ENCODE measurements at regions not wholly inside any gene's neighbourhood (a gene's known extent, or its start where the extent isn't known, plus 50 kb on each side); places are given as distances from the start of the nearest gene placed in this dataset.
"Not testable (repeated sequence)": the region's sequence is repeated elsewhere in the genome, so short reads cannot be mapped to it uniquely, and the experiment has no call there.

DNA sequence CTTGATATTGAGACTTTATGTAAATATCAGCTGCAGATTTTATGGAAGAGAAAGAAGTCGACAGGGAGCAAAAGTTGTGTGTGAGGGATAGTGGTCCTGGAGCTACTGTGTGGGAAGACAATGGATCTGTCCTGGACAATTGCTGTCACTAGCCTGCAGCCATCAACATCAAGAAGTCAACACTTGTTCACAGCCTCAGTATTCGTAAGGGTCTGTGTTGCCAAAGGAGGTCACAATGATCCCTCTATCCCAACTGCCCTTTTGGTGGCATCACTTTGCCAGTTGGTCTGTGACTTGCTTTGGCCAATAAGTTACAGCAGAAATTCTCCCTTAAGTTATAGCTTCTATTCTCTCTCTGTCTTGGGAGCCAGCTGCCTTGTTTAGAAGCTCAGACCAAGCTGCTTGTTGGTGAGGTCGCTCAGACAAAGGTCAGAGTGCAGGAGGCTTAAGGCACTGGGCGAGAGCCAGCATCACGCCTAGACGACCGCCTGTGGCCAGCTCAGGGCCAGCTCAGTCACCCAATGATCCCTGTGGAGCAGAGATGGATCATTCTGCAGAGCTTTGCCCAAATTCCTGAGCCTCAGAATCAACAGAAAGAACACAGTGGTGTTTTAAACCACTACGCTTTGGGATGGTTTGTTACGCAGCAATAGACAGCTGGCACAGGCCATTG lies 134.9 kb downstream of the RHOU start:
- DNase-seq = no peak

DNA sequence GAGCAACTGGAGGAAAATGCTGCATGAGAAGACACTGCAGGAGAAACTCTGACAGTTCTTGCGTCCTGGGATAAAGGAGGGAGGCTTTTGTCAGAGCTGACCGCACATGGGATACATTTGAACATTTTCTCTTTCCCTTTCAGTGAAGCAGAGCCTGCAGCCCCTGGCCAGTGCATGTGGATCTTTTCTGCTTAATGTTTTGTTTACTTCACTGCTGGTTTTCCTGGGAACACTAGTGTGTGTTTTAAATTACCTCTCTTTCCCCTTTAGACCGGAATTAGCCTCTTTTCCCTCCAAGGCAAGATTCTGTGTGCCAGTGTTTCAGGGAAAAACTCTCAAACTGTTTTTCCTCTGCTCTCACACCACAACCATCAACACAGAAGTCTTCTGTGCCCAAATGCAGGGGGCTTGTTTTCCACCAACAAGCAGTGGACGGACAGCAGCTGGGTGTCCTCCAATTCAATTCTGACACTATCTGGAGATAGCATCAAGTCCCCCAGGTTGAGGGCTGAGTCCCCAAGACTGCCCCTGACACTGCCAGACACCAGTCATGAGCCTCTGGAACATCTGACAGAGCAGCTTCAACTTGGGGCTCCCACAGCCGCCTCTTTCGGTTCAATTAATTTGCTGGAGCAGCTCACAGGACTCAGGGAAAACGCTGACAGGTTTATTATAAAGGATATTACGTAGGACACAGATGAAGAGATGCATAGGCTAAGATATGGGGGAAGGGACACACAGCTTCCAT lies 136.2 kb downstream of the RHOU start:
- DNase-seq = no peak

DNA sequence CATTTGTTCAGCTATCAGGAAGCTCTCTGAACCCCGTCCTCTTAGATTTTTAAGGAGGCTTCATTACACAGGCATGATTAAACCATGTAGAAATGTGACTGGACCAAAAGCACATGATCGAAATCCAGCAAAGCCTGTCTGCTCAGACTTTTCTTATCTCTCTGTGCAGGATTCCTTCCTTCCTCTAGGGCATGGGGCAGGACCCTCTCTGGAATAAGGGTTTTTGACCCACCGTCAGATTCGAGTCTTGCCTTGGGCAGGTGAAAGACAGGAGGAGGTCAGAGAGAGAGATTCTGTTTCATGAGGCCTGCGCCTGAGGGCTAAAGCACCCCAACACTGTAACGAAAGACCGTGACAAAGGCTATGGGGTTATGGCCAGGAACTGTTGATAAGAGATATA lies 136.8 kb downstream of the RHOU start:
- no peak for DNase-seq

DNA sequence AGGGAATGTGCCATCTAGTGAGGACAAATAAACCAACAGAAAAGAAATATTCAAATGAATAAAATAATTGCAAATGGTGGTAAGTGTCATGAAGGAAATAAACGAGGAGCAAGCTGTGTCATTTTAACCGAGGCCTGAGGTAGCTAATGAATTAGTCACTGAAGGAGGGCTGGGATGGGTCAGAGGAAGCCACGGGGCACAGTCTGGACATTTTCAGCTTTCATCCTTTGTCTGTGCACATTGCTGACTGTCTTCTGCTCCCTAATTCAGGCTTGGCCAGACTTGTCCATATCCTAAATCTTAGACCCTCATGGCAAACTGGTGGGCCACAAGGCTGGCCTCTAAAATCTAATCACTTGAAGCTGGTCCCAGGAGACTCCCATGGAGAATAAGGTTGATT lies 138.4 kb downstream of the RHOU start:
- DNase-seq = no peak

DNA sequence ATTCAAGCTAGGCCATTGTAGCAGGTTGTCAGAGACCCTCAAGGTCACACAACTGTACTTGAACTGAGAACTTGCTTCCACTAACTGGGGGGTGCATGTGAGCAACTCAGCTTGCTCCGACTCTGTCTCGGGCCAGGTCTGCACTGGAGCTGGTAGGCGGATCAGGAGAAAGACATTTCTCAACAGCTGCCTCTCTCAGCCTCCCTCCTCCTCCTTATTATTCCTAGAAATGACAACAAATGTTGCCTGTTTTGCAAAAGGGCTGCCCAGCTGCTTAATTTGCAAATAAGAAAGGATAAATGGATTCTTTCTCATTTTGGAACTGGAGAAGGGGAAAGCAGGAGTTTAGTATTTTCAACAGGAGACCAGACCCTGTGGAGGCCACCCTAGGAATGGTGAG lies 140.5 kb downstream of the RHOU start:
- no peak for DNase-seq

DNA sequence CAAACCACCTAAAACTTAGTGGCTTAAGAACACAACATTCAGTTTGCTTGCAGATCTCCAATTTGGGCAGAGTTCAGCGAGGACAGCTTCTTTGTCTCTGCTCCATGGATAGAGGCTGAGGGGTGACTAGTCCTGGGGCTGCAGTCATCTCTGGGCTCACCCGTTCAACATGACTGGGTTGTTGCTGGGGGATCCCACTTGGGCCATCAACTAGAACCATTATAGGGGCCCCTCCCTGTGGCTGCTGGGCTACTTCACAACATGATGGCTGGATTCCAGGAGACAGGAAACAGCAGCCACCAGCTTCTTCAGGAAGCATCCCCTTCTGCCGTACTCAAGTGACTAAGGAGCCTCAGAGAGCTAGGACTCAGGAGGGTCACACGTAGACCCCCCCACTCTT lies 140.9 kb downstream of the RHOU start:
- no peak for DNase-seq

DNA sequence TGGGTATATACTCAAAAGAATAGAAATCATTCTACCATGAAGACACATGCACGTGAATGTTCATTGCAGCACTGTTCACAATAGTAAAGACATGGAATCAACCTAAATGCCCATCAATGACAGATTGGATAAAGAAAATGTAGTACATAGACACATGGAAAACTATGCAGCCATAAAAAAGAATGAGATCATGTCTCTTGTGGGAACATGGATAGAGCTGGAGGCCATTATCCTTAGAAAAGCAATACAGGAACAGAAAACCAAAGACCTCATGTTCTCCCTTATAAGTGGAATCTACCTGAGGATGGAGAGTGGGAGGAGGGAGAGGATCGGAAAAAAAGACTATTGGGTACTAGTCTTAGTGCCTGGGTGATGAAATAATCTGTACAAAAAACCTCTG lies 143.9 kb downstream of the RHOU start:
- no peak for DNase-seq

DNA sequence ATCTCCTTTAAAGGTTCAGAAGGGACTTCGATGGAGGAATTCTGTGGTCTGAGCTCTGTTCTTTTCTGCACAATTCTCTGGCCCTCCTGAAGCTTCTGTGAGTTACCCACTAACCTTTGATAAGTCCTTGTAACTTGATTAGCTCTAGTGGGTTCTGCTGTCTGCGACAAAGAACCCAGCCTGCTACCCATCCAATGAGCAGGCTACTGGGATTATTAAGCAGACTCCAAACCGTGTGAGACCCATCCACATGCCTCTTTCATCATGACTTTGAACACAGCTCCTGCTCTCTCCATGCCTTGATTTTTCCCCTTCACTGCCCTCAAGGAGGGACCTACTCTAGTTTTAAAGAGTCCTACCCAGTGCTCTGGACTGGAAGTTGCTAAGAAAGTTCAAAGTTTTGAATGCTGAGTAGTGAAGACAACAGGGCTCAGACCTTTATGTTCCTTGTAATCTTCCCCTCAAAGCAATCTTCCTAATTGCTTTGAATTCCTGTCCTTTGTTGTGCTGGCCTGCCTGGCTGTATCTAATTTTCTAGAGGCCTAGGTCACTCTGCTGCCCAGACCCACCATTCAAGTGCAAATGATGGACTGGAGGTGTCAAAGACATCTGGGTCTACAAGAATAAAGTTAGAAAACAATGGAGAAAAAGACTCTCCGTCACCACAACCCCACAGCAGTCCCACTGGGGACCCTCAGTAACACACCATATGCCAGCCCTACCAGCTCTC lies 146.9 kb downstream of the RHOU start:
- DNase-seq = no peak

DNA sequence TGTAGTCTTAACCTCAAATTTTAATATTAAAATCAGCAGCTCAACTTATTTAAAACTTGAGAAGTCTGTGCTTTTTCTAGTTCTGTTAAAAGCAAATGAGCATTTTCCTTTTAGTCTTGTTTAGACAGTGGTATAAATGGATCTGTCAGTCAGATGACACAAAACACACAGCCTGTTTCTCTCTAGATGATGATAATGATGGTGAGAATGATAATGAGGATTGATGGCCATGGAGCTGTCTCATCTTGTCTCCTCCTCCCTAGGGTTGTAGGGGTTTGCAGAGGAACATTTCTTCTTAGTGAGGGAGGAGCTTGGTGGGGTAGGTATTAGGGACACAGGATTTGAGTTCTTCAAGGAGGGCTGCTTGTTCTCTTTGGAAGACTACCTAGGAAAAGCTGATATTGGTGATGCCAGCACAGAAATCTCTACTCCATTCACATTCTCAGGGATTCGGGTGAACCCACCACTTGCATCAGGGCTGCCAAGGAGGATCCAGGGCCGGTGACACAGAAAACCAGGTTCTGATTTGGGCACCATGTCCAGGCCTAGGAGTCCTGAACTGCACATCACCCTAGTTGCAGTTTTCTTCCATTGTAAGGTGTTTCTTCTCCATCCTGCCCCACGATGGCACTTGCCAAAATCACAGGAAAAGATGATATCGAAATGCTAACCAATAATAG lies 147.6 kb downstream of the RHOU start:
- no peak for DNase-seq

DNA sequence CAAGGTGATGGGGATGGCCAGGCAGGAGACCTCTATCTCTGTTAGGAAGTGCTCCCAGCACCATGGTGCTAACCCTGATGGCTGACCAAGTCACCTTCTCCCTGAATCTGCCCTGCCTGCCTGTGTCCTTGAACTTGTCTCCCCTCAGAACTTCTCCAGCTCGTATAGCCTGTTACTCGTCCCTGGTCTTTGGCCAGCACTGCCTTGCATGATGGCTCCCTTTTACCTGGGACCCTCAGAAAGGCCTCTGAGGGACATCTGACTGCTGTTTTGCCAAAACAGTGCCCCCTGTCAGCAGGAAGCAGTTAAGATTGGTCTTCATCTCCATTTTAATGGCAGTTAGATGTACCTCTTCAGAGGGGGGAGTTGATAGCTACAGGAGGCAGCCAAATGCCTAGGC lies 148.3 kb downstream of the RHOU start:
- no peak for DNase-seq

DNA sequence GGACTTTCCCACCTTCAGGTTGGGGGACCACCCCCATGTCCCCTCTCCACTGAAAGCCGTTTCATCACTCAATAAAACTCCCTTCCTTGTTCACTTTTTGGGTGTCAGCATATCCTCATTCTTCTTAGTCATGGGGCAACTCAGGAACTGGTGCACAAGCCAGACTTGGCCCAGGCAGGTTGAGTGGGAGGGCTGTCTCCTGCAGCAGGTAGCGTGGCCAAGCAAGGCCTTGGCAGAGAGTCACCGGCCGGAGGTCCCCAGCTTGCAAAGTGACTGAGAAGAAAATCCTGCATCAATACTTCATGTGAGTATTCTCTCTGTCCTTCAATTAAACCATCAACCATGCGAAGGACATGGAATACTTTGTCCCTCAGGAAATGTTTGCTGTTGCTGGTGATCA lies 148.9 kb downstream of the RHOU start:
- DNase-seq = no peak

DNA sequence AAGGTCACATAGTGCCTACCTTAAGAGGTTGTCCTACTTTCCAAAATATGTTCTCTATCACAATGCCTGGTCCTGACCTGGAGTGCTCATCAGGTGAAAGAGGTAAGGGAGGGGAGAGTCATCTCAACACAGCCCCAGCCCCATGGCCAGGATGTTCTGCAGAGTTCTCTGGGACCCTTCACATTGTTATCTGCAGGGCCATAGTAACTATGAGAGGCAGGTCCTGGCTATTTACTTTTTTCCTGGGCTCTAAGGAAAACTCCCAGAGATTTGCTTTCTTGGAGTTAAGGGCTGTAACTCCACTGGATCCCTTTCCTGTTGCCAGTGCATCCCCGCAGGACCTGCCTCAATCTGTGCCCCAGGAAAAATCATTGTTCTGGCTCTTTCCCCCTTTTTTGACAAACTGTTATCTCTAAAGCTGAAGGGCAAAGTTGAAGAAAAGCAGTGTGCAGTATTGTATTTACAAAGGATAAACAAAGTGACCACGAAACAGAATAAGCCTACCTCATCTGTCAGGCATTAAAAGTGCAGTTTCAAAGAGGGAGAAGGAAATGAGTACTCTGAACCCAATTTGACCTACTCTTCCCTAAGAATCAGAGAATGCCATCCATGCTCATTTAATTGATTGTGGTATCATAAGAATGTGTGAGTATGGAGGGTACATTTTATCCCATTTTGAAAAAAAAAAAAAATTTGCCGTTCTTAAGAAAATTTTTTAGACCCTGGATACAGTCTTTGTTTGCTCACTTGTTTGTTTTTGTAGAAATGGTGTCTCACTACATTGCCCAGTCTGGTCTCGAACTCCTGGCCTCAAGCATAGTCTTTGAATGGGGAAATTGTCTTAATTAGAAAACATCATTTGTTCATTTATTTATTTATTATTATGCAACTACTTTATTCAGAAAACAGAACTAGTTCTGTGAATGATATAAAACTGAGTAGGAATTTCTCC lies 149.6 kb downstream of the RHOU start:
- DNase-seq = no peak

DNA sequence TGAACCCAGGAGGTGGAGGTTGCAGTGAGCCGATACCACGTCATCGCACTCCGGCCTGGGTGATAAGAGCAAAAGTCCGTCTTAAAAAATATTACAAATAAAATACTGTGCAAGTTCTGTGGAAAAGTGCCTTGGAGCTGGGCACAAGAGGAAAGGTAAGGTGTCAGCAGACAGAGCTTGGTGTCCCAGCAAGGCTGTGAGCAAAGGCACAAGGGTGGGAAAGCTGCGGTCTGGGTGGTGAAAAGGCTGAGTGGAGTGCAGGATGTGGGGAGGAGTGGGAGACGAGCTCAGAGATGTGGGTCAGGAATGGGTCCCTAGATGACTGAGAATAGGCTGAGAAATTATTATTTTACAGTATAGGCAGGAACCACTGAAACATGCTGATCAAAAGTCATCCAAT lies 150.6 kb downstream of the RHOU start:
- no peak for DNase-seq

DNA sequence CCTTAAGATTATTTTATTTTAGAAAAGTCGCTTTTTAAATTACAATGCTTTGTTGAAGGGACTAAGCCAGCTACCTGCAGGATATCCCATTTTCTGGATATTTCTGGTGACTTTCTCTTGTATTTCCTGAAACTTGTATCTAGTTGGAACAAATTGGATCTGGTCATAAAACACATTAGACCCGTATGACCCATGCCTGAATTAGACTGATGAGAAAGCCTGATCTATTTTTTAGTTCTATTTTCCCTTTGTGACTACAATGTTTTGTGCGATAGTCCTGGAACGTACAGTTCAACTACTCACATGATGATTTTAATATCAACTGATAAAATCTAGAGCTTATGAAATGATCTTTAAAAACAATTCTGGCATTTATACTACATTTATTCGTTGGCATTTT lies 151.8 kb downstream of the RHOU start:
- DNase-seq = no peak

DNA sequence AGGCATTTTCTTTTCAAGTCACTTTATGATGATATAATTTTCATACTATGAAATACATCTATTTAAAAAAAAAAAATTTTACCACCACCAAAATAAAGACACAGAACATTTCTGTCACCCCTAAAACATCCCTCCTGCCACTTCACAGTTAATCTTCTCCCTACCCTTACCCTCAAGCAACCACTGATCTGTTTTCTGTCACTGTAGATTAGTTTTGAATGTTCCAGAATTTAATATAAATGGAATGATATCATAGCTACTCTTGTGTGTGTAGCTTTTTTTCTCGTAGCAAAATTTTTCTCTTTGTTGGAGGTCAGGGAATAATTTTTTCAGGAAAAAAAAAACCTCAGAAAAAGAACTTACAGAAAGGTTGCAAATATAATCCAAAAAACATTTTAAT lies 152.7 kb downstream of the RHOU start:
- DNase-seq = no peak

DNA sequence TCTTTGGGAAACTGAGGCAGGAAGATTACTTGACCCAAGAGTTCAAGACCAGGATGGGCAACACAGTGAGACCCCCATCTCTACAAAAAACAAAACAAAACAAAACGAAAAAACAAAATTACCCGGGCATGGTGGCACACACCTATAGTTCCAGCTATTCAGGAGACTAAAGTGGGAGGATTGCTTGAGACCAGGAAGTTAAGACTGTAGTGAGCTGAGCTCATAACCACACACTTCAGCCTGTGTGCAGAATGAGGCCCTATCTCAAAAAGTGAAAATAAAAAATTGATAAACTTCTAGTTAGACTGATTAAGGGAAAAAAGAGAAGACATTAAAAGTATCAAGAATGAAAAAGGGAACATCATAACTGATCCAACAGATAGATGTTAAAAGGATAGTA lies 154.0 kb downstream of the RHOU start:
- DNase-seq = no peak

DNA sequence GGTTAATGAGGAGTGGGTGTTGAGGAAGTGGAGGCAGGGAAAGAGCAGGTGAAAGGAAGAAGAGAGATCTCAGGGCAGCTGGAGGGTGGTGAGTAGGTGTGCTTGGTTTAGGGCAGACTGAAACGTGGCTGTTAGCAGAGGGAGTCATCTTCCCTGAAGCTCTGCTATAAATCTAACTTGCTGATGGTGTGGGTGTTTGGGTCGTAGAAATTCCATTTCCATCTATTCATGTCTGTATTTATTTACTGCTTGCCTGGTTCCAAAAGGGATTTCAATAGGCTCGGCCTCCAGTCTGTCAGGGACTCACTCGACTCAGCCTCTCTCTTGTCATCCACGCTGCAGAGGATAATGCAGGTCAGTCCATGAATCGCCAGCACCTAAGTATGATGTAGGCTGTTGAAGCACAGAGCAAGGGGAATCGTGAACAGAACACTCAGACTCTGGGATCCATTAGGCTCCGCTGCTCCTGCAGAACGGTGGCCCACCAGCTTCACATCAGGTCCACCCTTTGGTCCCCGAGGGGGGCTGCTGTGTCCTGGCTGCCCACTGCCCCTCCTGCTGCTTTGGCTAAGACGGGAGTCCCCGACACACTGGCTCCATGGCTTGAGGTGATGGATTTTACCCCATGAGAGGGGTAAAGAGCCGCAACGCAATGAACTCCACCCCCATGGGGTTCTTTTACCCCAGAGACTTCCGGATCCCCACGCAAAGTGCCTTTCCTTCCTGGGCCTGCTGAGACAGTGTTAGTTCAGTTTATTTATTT lies 156.2 kb downstream of the RHOU start:
- DNase-seq = no peak

DNA sequence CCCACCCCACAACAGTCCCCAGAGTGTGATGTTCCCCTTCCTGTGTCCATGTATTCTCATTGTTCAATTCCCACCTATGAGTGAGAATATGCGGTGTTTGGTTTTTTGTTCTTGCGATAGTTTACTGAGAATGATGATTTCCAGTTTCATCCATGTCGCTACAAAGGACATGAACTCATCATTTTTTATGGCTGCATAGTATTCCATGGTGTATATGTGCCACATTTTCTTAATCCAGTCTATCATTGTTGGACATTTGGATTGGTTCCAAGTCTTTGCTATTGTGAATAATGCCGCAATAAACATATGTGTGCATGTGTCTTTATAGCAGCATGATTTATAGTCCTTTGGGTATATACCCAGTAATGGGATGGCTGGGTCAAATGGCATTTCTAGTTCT lies 156.9 kb downstream of the RHOU start:
- DNase-seq = not testable (repeated sequence)

DNA sequence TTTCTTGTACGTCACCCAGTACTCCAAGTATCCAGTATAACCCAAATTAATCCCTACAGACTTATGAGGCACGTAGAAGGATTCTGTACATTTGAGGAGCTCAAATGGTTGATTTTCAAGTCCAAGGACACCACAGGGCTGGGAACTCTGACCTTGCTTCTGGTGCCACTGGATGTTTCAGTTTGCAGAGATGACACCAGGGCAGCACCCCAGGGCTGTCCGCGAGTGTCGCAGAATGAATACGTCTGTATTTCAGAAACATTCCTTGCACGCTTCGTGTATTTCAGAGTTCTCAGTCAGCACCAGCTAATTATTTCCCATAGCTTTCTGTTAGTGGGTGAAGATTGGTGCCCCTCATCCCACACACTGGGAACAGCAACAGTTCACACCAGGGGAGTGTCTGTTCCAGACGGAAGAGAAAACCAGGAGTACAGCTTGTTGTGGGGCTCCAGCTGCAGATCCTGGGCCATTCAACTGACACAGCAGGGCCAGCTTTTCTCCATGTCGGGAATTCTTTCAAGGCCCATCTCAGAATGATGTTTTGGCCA lies 159.2 kb downstream of the RHOU start:
- DNase-seq = no peak

DNA sequence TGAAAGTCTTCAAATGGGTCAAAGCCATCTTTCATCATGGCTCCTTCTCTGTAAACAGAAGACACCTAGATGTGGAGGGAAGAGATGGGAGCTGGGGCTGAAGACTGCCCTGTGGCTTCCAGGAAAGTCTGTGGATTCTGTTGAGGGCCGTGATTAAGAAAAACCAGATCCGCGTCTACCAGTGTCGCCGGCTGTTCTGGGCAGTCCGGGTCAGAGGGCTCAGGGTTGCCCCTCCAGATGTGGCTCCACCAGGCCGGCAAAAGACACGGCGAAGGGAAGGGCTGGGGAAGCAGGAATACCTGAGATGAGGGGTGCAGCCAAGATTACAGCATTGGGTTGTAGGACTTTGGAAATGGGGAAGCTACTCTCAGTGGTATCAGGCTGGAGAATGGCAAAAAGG lies 162.6 kb downstream of the RHOU start:
- DNase-seq = no peak

DNA sequence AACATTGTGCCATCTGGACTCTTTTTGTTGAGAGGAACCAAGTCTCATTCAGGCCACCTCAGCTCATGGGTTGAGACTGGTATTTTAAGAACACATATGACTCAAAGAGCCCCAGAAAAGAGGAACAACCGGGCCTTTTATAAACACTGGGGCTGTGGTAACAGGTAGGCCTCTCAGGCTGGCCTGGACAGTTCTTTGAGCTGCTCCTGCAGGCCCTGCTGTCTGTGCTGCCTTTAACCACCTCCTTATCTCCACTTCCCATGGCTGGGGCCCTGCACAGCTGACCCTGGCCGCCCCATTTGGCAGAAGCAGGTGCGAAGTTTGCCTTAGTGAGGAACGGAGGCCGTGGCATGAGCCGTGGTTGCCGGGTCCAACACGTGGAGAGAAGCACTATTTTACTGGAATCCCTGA lies 163.3 kb downstream of the RHOU start:
- no peak for DNase-seq
